GM10266 (cell line): ENCODE measurements at regions not wholly inside any gene's neighbourhood (a gene's known extent, or its start where the extent isn't known, plus 50 kb on each side); places are given as distances from the start of the nearest gene placed in this dataset.

Source experiments
- DNase-seq: peaks from one replicate; pipeline ENCODE4 v3.0.0; 2012; ENCODE audit errors: extremely low spot score
- CTCF ChIP-seq: IDR thresholded peaks from 2 replicates; pipeline ENCODE4 v1.5.1; 2012; ENCODE audit warnings: mild to moderate bottlenecking, low read depth; ENCODE audit not compliant: control insufficient read depth, insufficient read depth; ENCODE audit errors: missing control alignments

DNA sequence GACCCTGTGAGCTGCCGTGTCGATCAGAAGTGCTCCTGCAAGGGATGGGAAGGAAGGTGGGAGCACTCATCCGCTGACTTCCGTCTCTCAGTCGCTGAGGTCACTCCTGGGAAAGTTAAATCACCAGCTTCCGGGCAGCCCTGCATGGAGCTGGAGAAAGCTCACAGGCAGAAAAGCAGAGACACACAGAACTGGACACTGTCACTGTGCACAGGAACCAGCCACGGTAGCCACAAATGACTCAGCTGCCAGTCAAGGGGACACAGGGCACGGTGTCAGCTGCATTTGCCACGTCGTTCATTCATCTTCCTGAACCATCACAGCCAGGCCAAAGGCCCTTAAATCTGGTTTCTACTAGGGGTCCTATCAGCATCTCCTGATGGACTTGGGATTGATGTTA is 226.4 kb upstream of the PSMD7 start:
- DNase-seq, result no peak
- TF ChIP-seq CTCF, result no peak

DNA sequence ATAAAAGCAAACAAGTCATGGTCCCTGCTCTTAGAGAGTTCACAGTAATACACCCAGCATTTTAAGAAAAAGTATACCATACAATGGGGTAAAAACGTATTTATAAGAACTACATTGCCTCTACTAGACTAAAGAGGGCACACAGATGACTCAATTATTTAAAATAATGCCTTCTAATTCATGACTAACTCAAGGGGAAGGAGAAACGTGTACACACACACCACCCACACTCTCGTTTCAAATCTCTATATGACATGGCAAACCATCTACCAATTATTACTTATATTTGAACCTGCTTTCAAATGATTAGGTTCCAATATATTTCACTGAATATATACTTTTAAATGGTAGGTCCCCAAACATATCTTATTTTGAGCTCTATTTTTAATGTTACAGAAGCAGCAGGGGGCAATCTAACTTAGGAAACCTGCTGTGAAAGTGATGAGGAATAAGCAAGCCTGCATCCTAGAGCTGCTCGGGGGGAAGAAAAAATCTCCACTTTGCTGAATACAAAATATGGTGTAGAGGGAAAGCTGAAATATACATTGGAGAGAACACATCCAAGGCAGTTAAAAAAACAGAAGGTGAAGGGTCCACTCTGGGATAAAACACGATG is 232.4 kb upstream of the PSMD7 start:
- no peak for TF ChIP-seq CTCF
- DNase-seq, result no peak

DNA sequence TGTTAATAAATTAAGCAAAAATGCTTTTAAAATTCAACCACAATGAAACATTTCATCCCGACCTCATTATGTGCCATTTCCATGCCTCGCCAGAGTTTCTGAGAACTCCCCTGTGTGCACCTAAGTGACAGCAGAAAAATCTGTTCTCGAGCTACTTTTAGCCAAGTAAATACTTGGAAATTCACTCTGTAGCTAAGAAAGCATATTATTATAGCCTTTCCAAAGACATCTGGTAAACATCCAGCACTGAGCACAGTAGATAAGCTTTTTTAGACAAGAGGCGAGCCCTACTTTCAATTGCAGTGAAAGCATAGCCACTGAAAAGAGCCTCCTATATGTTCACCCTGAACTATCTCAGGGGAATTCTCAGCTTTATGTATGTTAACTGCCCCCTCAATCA is 242.8 kb upstream of the PSMD7 start:
- no peak for TF ChIP-seq CTCF

DNA sequence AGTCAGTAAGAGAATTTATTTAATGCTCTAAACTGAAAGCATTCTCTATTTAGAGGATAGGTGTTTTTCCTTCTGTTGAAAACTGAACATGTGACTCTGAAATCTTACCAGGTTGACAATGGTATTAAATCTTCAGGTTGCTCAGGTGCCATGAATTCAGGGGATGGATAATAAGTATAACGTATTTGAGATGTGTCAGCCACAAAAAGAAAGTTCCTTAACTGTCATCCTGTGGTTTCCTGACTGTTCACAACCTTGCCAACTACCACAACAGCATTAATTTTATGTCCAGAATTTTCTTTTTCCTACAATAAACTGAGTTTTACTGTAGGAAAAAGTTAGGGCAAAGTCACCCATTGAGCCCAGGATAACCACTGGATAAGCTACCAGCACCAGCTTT is 243.3 kb upstream of the PSMD7 start:
- TF ChIP-seq CTCF, result no peak
- DNase-seq, result no peak

More for the DNA sequence above, 242.8 kb upstream of the PSMD7 start:
- DNase-seq, result no peak

DNA sequence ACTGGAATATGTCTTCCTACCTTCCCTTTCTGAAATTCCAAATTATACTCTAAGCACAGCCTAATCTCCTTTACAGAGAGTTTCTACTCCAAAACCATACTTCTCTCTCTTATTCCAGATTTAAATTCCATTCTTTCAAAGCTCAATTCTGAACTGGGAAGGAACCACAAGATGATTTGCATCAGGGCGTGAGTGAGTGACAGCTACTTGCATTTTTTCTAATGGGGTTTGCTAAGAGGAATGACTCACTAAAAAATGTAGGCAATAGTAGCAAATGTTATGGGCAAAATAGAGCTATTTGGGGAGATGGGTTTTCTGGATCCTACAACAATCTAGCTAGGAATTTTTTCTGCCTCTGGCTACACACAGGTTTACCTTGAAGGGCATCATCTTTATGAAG is 244.6 kb upstream of the PSMD7 start:
- TF ChIP-seq CTCF, result no peak
- DNase-seq, result no peak

GRCh38 chr16:74049027-74049426 is 247.6 kb upstream of the PSMD7 start:
- TF ChIP-seq CTCF, result no peak

DNA sequence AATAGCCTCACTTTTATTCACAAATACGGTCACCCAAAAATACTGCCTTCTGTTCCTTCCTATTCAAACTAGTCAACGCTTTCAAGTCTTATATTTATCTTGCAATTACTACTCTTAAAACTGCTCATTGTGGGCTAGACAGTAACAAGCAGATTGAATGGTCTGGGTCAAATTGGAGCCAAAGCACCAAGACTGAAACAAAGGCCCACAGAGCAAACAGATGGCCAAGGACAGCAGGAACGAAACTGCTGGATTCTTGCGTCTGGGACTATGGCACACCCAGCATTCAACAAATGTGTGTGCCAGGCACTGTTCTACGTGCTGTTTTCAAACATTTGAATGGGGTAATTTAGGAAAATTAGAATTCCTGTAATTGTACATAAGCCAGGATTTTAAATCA is 250.1 kb upstream of the PSMD7 start:
- DNase-seq, result no peak
- TF ChIP-seq CTCF, result no peak

More at GRCh38 chr16:74049027-74049426, 247.6 kb upstream of the PSMD7 start:
- DNase-seq, result no peak
